HEK293 (cell line): ENCODE measurements at regions not wholly inside any gene's neighbourhood (a gene's known extent, or its start where the extent isn't known, plus 50 kb on each side); places are given as distances from the start of the nearest gene placed in this dataset.

ENCODE experiments used
- HOXA7 ChIP-seq: sonication (generic); formaldehyde crosslinking; IDR thresholded peaks from 2 replicates; pipeline ENCODE4 v1.8.1; 2022; ENCODE audit warnings: missing genetic modification reagents, borderline replicate concordance
- SETDB1 ChIP-seq: IDR thresholded peaks from one replicate; pipeline ENCODE4 v1.6.1; 2017; ENCODE audit warnings: mild to moderate bottlenecking, low read length, moderate library complexity, mixed read lengths; ENCODE audit not compliant: insufficient read length
- ZBTB7A ChIP-seq: fragments of 450-650 bp; formaldehyde crosslinking; IDR thresholded peaks from 2 replicates; pipeline ENCODE4 v1.5.1; 2016; ENCODE audit warnings: low read depth, missing biosample characterization, missing genetic modification characterization
- ZNF223 ChIP-seq: fragments of 450-650 bp; formaldehyde crosslinking; IDR thresholded peaks from 2 replicates; pipeline ENCODE4 v1.5.1; 2016; ENCODE audit warnings: missing biosample characterization, missing genetic modification characterization
- ZNF23 ChIP-seq: fragments of 450-650 bp; formaldehyde crosslinking; IDR thresholded peaks from 2 replicates; pipeline ENCODE4 v1.5.1; 2016; ENCODE audit warnings: missing biosample characterization, missing genetic modification characterization, borderline replicate concordance
- ZNF24 ChIP-seq: fragments of 450-650 bp; formaldehyde crosslinking; IDR thresholded peaks from 2 replicates; pipeline ENCODE4 v1.5.1; 2016; ENCODE audit warnings: missing biosample characterization, missing genetic modification characterization
- ZNF37A ChIP-seq: fragments of 450-650 bp; IDR thresholded peaks from 2 replicates; pipeline ENCODE4 v1.5.1; 2018; ENCODE audit warnings: missing biosample characterization, missing genetic modification characterization
- ZNF530 ChIP-seq: fragments of 450-650 bp; formaldehyde crosslinking; IDR thresholded peaks from 2 replicates; pipeline ENCODE4 v1.5.1; 2016; ENCODE audit warnings: low read depth, missing biosample characterization, missing genetic modification characterization
- TF ChIP-seq, protein P1 (sequence below): fragments of 450-650 bp; formaldehyde crosslinking; IDR thresholded peaks from 2 replicates; pipeline ENCODE4 v1.5.1; 2016; ENCODE audit warnings: missing biosample characterization, missing genetic modification characterization
- TF ChIP-seq, protein P2 (sequence below): fragments of 450-650 bp; formaldehyde crosslinking; IDR thresholded peaks from 2 replicates; pipeline ENCODE4 v1.5.1; 2016; ENCODE audit warnings: missing biosample characterization, missing genetic modification characterization, low read depth

DNA sequence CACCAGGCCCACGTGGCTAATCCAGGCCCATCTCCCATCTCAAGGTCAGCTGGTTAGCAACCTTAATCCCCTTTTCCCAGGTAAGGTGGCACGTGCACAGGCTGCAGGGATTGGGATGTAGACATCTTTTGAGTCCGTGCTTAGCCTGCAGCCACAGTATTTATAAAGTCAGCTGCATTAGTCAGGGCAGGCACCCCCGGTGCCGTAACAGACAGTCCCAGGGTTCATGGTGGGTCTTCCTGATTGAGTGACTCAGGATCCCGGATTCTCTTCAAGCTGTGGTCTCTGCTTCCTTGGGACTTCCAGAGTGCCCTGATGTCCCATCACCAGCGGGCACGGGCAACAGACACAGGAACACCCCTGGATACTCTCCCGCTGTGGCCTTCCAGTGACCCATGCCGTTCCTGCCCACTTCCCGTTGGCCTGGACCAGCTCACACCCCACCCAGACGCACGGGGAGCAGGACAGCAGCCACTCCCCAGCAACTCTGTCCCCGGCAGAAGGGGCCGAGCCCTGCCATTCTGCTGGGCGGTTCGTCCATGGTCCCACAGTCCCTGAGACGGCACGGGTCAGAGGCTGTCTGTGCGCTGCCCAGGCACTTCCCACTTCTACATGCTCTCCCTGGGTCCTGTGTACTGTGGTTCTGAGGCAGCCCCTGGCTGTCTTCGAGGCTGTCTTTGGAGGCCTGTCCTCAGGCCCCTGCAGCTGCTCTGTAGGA, 248.6 kb upstream of the GSE1 start:
- TF ChIP-seq, protein P1, sequence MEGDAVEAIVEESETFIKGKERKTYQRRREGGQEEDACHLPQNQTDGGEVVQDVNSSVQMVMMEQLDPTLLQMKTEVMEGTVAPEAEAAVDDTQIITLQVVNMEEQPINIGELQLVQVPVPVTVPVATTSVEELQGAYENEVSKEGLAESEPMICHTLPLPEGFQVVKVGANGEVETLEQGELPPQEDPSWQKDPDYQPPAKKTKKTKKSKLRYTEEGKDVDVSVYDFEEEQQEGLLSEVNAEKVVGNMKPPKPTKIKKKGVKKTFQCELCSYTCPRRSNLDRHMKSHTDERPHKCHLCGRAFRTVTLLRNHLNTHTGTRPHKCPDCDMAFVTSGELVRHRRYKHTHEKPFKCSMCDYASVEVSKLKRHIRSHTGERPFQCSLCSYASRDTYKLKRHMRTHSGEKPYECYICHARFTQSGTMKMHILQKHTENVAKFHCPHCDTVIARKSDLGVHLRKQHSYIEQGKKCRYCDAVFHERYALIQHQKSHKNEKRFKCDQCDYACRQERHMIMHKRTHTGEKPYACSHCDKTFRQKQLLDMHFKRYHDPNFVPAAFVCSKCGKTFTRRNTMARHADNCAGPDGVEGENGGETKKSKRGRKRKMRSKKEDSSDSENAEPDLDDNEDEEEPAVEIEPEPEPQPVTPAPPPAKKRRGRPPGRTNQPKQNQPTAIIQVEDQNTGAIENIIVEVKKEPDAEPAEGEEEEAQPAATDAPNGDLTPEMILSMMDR (tag by site-specific recombination), result no peak
- TF ChIP-seq ZNF23 (tag by site-specific recombination) (no peak), ZNF223 (tag by site-specific recombination) (no peak), ZNF24 (tag by site-specific recombination) (no peak), ZBTB7A (tag by site-specific recombination) (no peak), ZNF37A (tag by site-specific recombination) (no peak), ZNF530 (tag by site-specific recombination) (no peak), SETDB1 (no peak), HOXA7 (CRISPR knock-in tag) (no peak)
- TF ChIP-seq, protein P2, sequence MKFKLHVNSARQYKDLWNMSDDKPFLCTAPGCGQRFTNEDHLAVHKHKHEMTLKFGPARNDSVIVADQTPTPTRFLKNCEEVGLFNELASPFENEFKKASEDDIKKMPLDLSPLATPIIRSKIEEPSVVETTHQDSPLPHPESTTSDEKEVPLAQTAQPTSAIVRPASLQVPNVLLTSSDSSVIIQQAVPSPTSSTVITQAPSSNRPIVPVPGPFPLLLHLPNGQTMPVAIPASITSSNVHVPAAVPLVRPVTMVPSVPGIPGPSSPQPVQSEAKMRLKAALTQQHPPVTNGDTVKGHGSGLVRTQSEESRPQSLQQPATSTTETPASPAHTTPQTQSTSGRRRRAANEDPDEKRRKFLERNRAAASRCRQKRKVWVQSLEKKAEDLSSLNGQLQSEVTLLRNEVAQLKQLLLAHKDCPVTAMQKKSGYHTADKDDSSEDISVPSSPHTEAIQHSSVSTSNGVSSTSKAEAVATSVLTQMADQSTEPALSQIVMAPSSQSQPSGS (tag by site-specific recombination), result no peak
